HG03520 (cell line): ENCODE measurements at regions not wholly inside any gene's neighbourhood (a gene's known extent, or its start where the extent isn't known, plus 50 kb on each side); places are given as distances from the start of the nearest gene placed in this dataset.

Experiments
- ATAC-seq: cut with Tn5 transposase; IDR thresholded peaks from one replicate; pipeline ENCODE4 v1.9.1; 2021; ENCODE audit warnings: mild to moderate bottlenecking, moderate library complexity; ENCODE audit not compliant: unreplicated experiment

GRCh38 chr3:151990696-151991376 is 117.4 kb downstream of the SUCNR1 start:
- ATAC-seq, result no peak

GRCh38 chr3:151992326-151993041 is 119.0 kb downstream of the SUCNR1 start:
- ATAC-seq, result no peak

GRCh38 chr3:151995091-151995490 is 121.6 kb downstream of the SUCNR1 start:
- no peak for ATAC-seq

GRCh38 chr3:151998744-151999143 is 125.3 kb downstream of the SUCNR1 start:
- no peak for ATAC-seq

DNA sequence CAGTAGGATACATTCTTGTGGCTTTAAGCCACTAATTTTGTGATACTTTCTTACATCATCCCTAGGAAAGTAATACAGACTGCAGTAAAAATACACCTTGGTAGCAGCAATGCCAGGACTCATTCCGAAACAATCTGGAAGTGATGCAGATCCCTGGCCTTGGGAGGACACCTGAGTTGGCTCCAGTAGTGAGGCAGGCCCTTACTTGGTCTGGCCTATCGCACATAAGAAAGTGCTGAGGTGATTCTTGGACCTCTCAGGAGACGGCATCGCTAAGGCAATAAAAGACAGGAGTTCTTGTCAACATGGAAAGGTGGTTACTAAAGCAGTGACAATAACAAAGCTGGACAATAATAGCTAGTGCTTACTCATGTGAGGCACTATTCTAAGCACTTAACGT is 126.5 kb downstream of the SUCNR1 start:
- ATAC-seq, result no peak

- no peak for ATAC-seq
Measured at GRCh38 chr3:152011812-152012735, 138.6 kb downstream of the SUCNR1 start.

GRCh38 chr3:152019508-152019907 is 146.1 kb downstream of the SUCNR1 start:
- no peak for ATAC-seq

DNA sequence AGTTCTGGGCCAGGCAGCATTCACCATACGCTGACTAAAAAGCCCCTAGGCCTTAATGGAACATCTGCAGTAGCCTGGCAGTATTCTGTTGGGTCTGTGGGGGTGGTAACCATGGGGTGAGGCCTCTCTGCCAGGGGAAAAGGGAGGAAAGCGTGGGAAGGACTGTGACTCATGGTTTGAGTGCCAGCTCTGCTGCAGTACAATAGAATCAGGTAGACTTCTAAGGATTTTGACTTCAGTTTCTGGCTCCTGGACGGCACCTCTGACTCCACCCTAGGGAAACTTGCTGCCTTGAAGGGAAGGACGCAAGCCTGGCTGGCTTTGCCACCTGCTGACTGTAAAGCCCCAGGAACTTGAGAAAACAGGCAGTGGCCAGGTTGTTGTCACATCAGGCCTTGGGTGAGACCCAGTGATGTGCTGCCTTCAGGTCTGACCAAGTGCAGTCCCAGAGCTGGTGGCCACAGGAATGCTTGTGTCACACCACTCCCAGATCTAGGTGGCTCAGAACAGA is 148.6 kb downstream of the SUCNR1 start:
- no peak for ATAC-seq

GRCh38 chr3:152026033-152026556 is 152.7 kb downstream of the SUCNR1 start:
- ATAC-seq, result no peak

DNA sequence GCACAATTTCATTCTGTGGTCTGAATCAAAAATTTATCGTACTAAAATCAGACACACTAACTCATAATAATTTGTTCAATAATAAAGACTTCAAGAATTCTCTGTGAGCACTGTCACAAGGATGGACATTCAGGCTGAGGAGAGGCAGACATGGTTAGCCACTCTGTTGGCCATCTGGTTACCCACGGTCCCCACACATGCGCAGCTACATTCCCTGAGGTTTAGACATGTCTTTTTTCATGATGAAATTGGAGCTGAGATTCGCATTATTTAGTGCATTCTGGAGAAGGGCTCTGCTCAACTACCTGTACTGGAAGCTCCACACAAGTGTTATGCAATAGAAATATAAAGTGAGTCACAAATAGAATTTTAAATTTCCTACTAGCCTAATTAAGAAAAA is 156.9 kb downstream of the SUCNR1 start:
- no peak for ATAC-seq

DNA sequence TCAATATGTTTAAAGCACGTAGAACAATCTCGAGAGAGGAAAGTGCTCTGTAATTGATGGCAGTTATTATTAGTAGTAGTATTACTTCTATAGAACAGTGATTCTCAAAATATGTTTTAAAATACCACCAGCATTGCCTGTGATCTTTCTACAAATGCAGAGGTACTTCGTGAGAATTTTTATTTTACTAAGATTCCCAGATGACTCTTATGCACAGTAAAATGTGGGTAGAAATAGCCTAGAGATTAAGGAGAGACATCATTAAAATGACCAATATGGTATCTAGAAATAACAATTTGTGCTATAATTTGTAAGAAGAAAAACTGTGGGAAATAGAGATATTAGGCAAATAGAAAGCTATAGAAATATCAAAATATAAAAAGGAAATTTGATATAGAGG is 157.9 kb downstream of the SUCNR1 start:
- no peak for ATAC-seq

DNA sequence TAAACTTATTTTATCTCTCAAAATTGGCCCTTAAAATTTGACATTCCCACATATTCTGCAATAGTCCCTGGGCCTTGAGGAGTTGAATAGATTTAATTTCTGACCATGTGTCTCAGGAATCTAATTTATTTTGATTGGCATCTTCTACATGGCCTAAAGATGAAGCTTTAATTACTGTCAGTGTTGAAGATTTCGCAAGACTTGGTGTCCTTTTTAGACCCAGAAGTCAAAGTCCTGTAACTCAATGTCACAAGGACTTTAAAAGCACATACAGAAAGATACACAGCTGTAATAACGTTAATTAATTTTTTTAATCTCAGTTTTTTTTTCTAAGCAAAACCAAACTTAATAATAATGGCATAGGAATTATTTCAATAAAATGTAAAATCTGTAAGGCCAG is 163.9 kb downstream of the SUCNR1 start:
- ATAC-seq, result no peak

DNA sequence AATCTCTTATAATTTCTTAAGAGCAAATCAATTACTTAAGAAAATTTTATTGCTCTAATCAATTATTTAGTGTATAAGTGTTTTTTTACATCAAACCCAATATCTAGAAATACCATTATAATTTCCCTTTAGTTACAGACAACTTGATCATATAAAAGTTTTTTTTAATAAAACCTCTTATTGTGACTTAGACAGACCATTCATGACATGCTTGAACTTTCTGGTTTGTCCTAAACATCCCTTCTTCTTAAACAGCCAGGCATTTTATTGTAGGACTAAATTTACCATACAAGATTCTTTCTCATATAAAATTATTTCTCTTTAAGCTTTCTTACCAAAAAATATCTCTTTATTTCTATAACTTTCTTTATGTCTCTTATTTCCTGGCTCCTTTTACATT is 164.5 kb downstream of the SUCNR1 start:
- no peak for ATAC-seq

- ATAC-seq, result no peak
Measured at GRCh38 chr3:152038490-152038889, 165.0 kb downstream of the SUCNR1 start.

DNA sequence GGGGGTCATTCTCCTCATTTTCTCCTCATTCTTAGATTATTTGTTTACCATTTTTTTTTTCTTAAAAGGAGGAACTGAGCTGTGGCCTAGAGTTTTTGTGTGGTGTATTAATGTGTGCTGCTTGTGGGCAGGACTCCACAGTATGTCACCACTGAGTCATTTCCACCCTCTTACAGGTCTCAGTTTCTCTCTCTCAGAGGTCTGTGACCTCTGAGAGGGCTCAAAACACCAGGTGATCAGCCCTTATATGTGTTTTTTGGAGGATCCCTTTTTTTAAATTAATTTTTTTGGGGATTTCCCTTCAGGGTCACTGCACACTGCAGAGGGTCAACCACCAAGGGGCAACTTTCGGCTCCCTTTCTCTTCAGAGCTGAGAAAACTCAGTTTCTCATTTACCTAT is 166.4 kb downstream of the SUCNR1 start:
- peak; percentile 84 for ATAC-seq

DNA sequence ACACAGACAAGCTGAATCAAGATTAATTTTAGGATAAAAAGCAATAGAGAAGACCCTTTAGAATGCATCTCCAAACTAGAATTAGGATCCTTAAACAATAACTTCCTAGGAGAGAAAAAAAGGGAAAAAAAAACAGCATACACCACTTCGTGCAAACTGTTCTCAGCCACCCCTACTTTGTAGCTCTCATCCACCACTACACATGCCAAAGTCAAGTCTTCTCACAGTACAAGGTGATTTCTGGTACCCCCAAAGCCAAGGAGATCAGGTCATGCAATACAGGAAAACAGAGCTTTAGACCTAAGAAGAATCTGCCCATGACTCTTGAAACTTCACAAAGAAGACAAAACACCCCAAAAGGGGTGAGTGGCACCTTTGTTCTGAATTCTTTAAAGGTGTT is 166.9 kb downstream of the SUCNR1 start:
- no peak for ATAC-seq

- ATAC-seq, result no peak
Measured at GRCh38 chr3:152043620-152044019, 170.2 kb downstream of the SUCNR1 start.

DNA sequence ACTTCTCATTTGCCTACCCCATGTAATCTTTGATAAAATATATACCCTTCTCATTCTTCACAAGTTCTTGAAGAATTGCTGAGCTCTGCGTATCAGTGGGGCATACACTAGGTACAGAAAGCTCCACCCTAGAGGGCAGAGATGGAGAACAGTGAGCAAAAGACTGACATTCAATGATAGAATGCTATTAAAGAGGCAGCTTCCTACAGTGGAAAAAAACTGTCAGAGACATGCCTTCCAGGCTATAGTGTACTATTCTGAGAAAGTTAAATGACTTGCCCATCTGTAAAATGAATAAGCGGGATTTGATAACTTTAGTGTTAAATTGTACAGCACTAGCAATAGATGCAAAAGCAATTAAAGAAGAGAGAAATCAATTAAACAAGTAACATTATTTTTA is 172.8 kb downstream of the SUCNR1 start:
- no peak for ATAC-seq

DNA sequence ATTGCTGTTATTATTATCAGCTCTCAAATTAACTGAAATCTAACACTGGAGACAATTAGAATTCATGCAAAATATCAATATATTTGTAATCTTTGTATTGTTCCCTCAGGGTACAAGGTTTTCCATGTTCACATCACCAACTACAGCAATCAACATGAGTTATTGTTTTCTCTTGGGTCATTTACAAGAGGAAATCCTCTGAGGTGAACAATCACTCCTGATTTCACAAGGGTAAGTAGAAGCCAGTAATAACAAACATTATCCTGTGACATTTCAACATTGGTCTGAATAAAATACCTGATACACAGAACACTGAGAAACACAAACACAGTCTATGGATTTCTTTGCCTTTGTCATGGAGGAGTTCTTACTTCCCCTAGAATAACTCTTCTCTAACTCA is 174.0 kb downstream of the SUCNR1 start:
- ATAC-seq, result no peak

DNA sequence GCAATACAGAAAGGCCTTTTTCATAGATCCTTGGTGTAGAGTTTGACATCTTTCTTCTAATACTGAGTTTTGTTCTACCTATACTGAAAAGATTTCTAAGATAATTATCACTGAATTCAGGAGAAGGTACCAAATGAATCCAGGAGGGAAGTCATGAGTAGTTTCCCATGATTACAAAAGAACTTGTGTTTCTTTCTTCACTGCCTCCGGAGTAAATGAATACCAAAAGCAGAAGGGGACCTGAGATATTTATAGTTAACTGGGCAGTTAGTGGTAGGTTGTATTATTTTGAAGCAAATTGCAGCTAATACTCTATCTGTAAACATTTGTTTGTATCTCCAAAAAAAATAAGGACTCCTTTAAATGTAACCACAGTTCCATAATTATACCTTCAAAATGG is 175.4 kb downstream of the SUCNR1 start:
- no peak for ATAC-seq

- ATAC-seq, result no peak
Measured at GRCh38 chr3:152050903-152051302, 177.5 kb downstream of the SUCNR1 start.
